Stimulated activated CD8-positive, alpha-beta memory T cell treated with anti-CD3 and anti-CD28 coated beads, Interleukin-7, amount 100 ng/mL, for 24 hours (primary cell): ENCODE measurements at regions not wholly inside any gene's neighbourhood (a gene's known extent, or its start where the extent isn't known, plus 50 kb on each side); places are given as distances from the start of the nearest gene placed in this dataset.

Source experiments
- DNase-seq: peaks from one replicate; pipeline ENCODE4 v3.0.0-alpha.2; 2020; ENCODE audit warnings: low read depth

DNA sequence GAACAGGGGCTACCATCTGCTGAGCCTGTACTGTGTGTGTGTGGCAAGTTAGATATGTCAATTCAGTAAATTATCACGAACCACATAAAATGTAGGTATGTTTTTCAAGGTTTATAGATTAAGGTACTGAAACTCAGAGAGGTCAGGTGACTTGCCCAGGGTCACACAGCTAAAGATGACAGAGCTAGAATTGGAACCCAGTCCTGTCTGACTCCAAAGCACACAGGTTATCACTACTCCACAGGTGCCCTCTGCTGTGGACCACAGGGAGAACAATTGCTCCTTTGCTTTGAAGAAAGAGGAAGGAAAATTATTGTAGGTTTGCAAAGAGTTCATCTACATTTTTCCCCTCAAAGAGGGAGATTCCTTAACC is 229.7 kb upstream of the AGAP1 start:
- no peak for DNase-seq

DNA sequence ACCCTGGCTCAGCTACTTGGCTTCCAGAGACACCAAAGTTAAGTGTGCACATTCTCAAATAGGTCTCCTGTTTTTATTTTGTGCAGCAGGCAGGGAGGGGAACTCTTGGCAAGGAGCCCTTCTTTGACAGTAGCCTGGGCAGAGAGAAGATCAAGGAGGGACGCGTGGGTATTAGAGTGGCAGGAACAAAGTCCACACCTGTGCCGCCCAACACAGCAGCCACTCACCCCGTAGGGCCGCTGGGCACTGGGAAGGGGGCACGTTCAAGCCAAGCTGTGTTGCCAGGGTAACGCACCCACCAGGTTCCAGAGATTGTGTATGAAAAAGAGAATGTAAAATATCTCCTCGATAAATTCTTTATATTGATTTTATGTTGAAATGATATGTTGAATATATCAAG is 229.3 kb upstream of the AGAP1 start:
- no peak for DNase-seq

DNA sequence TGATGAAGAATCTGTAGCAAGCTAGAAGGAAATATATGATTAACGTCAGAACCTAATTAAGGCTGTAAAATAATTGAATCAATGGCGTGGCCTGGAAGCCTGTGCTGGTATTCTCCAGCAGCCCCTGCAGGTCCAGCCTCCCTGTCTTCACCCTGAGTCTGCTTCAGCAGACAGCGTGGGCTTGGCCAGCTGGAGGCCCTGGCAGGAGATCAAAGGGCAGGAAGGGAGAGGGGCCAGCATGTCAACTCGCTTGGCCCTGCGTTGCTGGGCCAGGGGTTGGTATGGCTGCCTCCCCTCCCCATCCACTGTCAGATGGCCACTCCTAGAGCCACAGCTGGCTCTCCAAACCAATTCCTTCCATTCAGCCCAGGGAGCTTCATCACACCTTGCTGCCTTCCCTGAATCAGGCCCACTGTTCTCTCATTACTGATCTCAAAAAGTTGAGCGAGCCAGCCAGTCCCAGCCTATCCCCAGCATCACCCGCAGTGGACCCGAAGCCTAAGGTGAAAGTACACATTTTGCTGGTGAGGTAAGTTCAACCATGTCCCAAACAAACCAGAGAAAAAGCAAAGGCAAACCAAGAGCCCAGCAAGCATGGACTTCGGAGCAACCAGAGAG is 228.4 kb upstream of the AGAP1 start:
- no peak for DNase-seq

DNA sequence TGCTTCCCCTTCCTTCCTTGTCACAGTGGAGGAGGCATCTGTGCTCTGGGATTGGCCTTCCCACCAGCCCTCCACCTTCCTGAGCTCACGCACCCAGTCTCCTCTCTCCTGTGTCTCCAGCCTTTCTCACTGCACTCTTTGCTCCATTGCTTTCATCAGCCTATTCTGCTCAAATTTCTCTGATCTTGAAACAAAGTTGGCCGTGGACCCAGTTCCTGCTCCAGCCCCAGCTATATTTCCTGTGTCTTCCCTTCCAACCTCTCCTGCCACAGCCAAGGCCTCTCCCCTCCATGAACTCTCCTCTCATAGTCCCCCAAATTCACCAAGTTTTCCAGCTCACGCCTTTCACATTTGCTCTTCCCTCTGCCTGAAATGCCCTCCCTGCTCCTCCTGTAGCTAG is 226.6 kb upstream of the AGAP1 start:
- no peak for DNase-seq

DNA sequence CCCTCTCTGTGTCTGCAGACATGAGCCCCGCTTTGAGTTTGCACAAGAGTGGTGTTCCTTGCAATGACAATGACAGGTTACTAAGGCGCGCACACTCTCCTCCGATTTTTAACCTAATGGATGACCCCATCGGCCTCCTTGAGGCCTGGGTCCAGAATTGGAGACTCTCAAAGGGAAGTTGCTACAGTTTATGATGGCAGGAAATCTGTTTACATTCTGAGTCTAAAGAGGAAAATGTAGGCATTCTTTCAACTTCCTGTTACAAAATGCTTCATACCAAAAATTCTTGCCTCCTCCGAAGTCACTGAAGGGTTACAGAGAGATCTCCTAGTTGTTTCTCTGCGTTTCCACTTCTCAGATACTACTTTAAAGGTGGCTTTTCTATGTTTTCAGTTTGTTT is 225.3 kb upstream of the AGAP1 start:
- DNase-seq: no peak

DNA sequence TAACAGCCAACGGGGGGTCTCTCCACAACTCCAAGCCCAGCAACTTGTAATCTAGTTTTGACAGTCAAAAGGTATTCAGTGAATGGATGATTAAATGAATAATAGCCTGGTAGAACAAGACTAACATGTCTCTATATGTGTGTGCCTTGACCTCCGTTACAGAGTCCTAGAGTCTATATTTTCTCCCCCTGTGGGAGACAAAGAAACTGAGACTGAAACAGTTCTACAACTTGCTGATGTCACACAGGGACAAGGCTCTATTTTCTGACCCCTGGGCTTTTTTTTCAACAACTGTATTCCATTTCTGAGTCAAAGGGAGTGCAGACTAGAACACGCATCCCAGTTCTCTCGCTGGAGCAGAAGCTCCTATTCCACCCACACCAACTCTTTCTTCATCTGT is 223.6 kb upstream of the AGAP1 start:
- no peak for DNase-seq

DNA sequence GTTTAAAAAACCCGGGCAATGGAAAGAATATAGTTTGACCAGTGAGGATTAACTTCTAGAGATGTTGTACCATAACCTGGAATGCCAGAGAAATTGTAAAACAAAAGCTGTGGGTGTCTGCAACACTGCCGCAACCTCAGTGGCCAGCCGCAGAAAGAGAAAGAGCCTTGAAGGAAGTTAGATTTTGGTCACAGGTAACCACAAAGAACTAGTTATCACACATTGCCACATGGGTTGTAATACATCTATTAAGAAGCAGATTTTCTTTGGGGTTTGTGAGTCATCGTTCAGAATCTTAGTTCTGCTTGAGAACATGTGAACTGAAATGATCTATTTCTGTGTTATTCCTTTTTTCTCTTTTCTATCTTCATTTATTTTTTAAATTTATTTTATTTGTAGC is 222.9 kb upstream of the AGAP1 start:
- peak; percentile 27 for DNase-seq

DNA sequence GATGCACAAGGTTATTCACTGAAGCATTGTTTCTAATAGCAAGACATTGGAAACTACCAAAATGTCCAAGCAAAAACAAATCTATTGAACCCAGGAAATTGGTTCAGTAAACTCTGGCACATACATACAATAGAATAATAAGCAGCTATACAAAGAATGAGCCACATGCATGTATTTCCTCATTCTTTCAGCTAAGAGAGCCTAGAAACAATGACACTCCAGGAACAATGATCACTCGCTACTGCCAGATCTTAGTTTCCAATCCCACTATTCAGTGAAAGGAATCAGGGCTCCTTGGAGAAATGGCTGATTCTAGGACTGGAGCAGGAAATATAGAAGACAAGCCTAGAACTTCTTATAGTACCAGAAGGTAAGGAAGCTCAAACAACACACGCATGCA is 221.9 kb upstream of the AGAP1 start:
- no peak for DNase-seq

DNA sequence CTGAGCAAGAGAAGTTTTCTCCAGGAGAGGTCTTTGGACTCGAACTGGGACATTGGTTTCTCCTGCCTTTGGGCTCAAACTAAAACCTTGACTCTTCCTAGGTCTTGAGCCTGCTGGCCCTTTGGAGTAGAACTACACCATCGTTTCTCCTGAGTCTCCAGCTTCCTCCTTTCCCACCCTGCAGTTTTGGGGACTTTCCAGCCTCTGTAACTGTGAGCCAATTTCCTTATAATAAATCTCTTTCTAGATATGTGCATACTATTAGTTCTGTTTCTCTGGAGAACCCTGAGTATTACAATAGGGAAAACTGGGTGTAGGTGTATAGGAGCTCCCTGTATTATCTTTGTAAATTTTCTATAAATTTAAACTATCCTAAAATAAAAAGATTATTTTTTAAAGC is 219.8 kb upstream of the AGAP1 start:
- no peak for DNase-seq

DNA sequence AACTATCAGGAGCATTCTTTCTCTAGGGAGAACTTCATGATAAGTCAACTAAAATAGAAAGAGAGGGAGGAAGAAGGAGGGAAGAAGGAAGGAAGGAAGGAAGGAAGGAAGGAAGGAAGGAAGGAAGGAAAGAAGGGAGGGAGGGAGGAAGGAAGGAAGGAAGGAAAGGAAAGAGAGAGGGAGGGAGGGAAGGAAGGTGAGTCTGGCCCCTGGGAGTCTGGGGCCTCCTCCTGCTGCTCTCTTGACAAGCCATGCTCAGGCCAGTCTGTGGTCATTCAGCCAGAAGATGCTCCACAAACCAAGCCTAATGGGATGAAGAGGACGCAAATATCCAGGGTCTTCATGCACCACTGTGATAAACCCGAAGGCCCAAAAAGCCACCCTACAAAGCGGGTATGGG is 216.4 kb upstream of the AGAP1 start:
- no peak for DNase-seq

DNA sequence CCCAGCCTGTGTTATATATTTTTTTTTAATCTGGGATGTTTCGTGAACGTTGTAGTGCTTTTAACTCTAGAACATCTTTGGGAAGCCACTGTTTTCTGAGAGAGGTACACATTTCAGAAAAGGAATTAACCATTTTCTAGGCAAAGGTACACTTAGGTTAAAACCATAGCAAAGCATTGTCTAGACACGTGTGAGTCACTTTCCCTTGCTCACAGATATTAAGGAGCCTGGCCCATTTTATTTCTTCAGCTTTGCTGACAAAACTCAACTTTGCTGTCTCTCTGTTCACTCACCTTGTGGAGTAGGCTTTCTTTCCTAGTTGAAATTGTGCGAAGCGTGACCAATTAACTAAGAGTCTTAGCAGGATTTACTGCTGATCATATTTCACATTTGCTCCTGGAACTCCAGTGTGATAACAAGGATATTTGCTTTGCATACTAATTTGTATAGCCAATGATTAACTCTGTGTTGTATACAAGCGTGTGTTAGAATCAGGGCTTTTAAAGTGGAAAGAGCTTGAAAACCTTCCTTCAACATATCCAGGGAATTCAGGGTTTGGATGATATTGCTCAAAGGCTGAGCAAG is 215.0 kb upstream of the AGAP1 start:
- no peak for DNase-seq

DNA sequence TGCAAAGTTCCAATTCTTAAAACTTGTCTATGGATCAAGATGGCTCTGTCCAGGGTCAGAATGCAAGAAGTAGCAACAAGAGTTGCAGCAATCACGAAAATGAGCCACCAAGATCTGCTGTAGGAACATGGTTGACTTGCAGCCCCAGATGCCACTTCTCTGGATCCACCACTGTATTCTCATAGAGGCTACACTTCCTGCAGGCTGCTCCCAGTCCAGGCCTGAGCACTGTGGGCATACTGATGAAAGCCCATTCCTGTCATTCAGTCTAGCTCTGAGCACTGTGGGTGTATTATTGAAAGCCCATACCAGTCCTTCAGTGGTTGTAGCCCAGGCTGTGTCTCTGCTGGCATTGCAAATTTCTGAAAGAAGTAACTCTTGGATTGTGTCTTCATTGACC is 213.9 kb upstream of the AGAP1 start:
- no peak for DNase-seq

DNA sequence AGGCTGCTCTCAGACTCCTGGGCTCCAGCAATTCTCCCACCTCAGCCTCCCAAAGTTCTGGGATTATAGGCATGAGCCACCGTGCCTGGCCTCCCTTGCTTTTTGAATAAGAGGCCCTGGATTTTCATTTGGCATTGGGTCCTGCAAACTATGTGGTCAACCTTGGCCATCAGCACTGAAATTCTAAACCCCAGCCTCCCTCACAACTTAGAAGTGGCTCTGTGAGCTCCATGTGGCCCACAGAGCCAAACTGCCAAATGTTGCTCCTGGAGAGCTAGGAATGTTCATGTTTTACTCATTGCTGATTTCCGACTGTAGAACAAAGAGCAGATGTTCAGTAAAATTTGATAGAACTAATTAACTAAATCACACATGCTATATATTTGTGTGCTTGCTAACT is 210.6 kb upstream of the AGAP1 start:
- no peak for DNase-seq

DNA sequence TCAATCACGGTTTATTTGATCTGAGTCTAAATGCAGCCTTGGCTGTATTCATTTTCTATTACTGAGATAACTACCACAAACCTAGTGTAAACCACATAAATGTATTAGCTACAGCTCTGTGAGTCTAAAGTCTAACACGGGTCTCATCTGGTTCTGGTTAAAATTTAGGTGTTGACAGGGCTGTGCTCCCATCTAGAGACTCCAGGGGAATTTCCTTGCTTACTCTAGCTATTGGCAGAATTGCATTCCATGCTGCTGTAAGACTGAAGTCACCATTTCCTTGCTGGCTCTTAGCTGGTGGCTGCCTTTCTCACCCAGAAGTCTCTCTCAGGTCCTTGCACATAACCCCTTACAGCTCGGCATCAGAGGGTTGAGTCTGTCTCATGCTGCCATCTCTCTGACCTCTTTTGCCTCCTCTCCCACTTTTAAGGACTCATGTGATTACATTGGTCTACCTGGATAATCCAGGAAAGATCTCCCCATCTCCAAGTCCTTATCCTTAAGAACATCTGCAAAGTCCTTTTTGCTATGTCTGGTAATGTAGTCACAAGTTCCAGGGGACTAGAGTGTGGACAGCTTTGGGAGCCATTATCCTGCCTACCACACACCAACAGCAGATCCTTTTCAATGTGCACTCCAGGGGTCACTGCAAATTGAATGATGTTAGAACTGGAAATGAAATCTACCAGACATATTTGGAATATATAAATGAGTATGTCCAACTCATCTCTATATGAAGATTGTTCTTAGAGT is 207.0 kb upstream of the AGAP1 start:
- no peak for DNase-seq

DNA sequence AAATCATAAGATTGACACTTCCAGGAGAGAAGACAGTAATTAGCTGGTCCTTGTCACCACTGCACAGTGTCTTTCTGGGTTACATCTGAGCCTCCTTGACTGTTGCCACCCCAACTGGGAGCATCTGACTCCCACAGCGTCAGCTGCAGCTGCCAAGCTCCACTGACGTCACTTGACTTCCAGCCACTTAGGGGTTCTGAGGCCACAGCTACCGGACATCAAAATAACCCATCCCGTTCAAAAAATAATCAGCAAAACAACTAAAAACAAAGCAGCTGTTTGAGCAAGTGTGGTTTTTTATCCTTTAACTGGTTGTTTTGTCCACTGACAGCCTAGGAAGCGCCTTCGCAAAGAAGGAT is 206.5 kb upstream of the AGAP1 start:
- DNase-seq: no peak

DNA sequence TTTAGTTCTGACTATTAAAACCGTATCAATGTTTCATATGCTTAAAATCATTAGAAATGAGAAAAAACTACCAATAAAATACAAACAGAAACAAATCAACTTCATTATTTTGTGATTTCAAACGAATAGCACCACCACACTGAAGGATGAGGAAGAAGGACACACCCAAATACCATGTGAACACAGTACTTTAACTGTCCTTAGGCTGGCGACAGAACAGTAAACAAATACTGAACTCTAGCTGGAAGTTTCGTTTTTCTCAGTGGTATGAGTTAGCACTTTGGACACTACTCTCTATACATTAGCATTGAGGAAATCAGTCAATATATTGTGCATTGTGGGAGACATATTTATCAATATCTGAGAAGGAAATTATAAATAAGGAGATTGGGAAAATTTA is 202.4 kb upstream of the AGAP1 start:
- no peak for DNase-seq

DNA sequence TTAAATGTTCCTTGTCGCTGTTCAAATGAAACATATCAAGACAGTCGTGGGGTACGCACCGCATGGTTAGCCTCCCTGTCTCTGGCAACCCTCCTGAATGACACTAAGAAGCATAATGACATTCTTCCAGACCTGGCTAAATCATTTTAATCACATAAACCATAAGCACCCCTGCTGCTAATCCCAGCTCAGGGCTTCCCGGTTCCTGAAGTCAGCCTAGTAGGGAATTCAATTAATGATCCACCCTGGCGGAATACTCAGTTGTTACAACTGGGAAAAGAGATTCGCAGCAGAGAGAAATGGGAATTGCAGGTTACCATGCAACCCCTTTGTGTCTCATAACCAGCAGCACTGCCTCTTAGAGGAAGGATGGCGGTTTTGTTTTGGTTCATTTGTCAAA is 200.8 kb upstream of the AGAP1 start:
- DNase-seq: no peak

DNA sequence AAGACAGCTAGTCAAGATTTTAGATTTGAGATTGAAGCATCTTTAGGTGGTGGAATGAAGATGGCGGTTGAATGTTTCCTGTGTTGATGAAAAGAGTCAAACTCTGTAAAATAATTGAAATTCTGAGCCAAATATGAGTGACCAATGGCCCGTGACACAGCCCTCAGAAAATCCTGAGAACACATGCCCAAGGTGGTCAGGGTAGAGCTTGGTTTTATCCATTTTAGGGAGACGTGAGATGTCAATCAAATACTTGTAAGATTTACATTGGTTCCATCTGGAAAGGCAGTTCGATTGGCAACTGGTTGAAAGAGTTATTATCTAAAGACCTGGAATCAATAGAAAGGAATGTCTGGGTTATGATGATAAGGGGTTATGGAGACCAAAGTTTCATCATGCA is 198.0 kb upstream of the AGAP1 start:
- no peak for DNase-seq

DNA sequence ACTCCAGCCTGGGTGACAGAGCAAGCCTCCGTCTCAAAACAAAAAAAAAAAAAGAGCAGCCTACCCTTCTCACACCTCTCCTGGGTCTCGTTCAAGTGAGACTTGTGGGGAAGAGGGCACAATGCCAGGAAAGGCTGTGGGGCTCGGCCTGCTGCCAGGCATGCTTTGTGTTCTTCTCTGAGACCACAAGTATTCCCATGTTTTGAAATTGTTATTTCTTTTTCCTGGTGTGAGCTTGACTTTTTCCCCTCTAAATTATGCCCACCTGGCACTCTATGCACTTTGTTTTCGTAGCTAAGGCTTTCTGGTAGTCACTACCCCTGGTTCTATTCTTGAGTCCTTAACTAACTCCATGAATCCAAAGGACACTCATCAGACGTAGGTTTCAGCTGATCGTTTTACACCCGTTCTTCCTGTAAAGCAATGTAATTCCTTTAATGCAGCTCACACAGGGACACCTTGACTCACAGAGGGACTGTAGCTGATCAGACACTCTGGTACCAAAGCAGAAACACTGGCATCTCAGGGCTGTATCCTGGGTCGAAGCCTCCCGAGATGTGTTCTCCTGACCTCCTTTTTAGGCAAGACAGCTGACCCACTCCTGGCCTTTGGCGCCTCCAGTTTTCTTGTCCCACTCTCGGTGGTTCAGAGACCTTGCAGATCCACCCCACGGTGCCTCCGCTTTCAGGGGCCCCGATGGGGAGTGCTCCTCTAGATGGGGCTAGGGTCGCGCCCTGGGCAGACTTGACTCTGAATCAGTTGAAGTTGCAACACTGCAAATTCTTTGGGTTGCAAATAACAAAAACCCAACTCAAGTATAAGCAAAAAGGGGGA is 193.3 kb upstream of the AGAP1 start:
- DNase-seq: no peak

DNA sequence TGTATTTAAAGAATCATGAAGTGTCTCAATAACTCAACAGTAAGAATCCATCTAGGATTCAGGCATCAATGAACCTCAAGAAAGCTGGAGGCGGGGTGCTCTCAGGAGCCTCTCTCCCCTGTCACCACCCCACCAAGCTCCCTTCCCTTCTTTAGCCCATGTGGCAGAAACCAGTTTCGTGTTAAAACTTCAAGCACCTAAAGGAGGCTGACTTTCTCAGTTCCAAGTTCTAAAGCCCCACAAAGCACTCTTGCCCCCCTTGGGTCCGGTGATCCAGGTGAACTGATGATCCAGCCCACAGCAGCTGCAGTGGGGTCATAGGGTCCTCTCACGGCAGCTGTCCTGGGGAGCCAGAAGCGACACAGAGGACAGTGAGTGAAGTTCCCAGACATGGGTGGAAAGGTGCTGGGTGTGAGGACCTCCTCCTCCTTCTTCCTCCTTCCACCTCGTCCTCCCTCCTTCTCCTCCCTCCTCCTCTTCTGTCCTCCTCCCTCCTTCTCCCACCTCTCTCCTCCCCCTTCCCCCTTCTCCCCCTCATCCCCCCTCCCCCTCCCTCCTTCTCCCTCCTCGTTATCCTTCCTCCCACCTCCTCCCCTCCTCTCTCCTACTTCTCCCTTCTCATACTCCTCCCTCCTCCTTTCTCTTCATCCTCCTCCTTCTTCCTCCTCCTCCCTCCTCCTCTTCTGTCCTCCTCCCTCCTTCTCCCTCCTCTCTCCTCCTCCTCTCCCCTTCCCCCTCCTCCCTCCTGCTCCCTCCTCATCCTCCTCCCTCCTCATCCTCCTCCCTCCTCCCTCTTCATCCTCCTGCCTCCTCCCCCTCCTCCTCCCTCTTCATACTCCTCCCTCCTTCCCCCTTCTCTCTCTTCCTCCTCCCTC is 192.4 kb upstream of the AGAP1 start:
- no peak for DNase-seq

DNA sequence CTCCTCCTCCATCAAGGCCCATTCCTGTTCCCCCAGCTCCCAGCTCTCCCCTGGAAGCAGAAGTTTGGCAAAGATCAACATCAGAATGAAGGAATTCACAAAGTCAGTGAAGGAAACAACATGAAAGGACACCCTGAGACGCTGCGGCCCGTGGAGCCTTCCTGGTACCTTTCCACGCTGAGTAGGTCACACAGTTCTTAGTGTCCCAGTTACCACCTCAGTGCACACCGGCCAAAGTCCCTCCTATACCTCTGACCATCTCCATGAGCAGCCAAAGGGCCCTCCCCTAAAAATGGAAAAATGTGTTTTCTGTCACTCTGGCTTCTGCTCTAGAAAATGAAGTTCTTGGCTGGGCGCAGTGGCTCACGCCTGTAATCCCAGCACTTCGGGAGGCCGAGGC is 191.6 kb upstream of the AGAP1 start:
- no peak for DNase-seq
